ENCODE measurements at regions not wholly inside any gene's neighbourhood (a gene's known extent, or its start where the extent isn't known, plus 50 kb on each side); places are given as distances from the start of the nearest gene placed in this dataset.
A peak's percentile ranks its signal among the peaks of the same experiment; 100 is the strongest.
"Not testable (repeated sequence)": the region's sequence is repeated elsewhere in the genome, so short reads cannot be mapped to it uniquely, and the experiment has no call there.

DNA sequence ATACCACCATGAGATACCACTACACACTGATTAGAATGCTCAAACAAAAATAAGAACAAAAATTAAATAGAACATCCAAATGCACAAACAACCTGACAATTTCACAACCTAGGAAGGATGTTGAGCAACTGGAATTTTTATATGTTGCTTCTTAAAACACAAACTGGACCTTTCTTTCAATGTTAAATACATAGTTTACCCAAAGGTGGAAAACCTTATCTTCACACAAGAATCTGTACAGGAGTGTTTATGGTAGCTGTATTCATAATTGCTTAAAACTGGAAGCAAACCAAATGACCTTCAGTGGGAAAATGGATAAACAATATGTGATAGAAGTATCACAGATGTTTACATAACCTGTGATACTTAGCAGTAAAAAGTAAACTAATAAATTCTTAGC is 573.8 kb downstream of the MAGEB5 start:
- no peaks in the 10 kb centered on the region for H3K27me3 ChIP-seq (ENCODE audit: control insufficient read depth, insufficient read depth, low read length)
- H3K4me3 ChIP-seq (ENCODE audit: low read length) = no peak overlapping the region
- no peaks in the 10 kb centered on the region for H3K9me3 ChIP-seq (ENCODE audit: control insufficient read depth, insufficient read depth, low read length)
- no peak overlapping the region for H3K27ac ChIP-seq (ENCODE audit: low read length)
- H3K4me1 ChIP-seq (ENCODE audit: control insufficient read depth, insufficient read depth, low read length) = no peaks in the 10 kb centered on the region
- no peaks in the 10 kb centered on the region for H3K36me3 ChIP-seq (ENCODE audit: control insufficient read depth, insufficient read depth, low read length)
- DNase-seq (ENCODE audit: low read depth, low spot score) = no peak

GRCh38 chrX:26788402-26788998 is 572.5 kb downstream of the MAGEB5 start:
- no CpG with 5 or more reads among the region's 1 CpG for WGBS (ENCODE audit: insufficient coverage, insufficient read length)
- Histone ChIP-seq H3K27ac (ENCODE audit: low read length) (no peak overlapping the region), H3K4me3 (ENCODE audit: low read length) (no peak overlapping the region), H3K4me1 (ENCODE audit: control insufficient read depth, insufficient read depth, low read length) (no peaks in the 10 kb centered on the region), H3K27me3 (ENCODE audit: control insufficient read depth, insufficient read depth, low read length) (no peaks in the 10 kb centered on the region), H3K9me3 (ENCODE audit: control insufficient read depth, insufficient read depth, low read length) (no peaks in the 10 kb centered on the region), H3K36me3 (ENCODE audit: control insufficient read depth, insufficient read depth, low read length) (no peaks in the 10 kb centered on the region)
- no peak for DNase-seq (ENCODE audit: low read depth, low spot score)

DNA sequence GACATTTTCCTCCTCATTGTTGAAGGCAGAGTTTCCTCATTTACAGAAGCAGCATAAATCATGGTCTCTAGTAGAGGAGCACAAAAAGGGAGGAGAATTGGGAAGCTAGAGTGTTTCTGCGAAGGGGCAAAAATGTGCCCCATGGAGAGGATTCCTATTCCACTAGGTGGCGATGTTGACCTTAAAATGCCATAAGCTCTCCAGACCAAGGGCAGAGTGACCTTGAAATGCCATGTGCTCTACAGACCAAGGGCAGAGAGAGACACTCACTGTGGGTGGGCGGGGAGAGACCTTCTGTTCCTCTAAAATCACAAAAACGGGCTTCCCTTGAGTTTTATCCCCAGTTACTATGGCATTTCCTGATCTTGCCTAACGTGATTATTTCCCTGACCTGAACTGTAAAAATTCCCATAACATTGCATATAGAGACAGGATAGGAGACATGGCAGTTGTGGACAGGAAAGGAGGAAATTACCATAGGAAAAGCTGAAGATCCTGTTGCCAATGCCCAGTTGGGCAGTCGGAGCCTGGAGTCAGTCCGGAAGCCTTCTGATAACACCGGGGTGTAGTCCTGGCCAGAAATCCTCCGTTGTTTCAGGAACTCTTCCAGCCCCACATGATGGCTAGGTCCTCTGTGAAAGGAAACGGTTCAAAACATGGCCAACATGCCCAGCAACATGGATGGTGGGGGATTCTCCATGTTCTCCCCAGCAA is 567.7 kb downstream of the MAGEB5 start:
- Histone ChIP-seq H3K4me3 (ENCODE audit: low read length) (no peak overlapping the region), H3K9me3 (ENCODE audit: control insufficient read depth, insufficient read depth, low read length) (no peaks in the 10 kb centered on the region; the same call in 1 of the 2 replicates), H3K36me3 (ENCODE audit: control insufficient read depth, insufficient read depth, low read length) (no peaks in the 10 kb centered on the region), H3K27ac (ENCODE audit: low read length) (no peak overlapping the region), H3K27me3 (ENCODE audit: control insufficient read depth, insufficient read depth, low read length) (no peaks in the 10 kb centered on the region), H3K4me1 (ENCODE audit: control insufficient read depth, insufficient read depth, low read length) (no peaks in the 10 kb centered on the region)
- DNase-seq (ENCODE audit: low read depth, low spot score) = peak; percentile 37
- WGBS (ENCODE audit: insufficient coverage, insufficient read length) = no CpG with 5 or more reads among the region's 10 CpGs

- H3K36me3 ChIP-seq (ENCODE audit: control insufficient read depth, insufficient read depth, low read length) = no peaks in the 10 kb centered on the region
- H3K4me3 ChIP-seq (ENCODE audit: low read length) = no peak overlapping the region
- no peaks in the 10 kb centered on the region for H3K4me1 ChIP-seq (ENCODE audit: control insufficient read depth, insufficient read depth, low read length)
- H3K27me3 ChIP-seq (ENCODE audit: control insufficient read depth, insufficient read depth, low read length) = no peaks in the 10 kb centered on the region
- no CpG with 5 or more reads among the region's 3 CpGs for WGBS (ENCODE audit: insufficient coverage, insufficient read length)
- peak; percentile 1 for DNase-seq (ENCODE audit: low read depth, low spot score)
- no peaks in the 10 kb centered on the region; the same call in 1 of the 2 replicates for H3K9me3 ChIP-seq (ENCODE audit: control insufficient read depth, insufficient read depth, low read length)
- no peak overlapping the region for H3K27ac ChIP-seq (ENCODE audit: low read length)
Observed at GRCh38 chrX:26778320-26778888, 562.4 kb downstream of the MAGEB5 start.

DNA sequence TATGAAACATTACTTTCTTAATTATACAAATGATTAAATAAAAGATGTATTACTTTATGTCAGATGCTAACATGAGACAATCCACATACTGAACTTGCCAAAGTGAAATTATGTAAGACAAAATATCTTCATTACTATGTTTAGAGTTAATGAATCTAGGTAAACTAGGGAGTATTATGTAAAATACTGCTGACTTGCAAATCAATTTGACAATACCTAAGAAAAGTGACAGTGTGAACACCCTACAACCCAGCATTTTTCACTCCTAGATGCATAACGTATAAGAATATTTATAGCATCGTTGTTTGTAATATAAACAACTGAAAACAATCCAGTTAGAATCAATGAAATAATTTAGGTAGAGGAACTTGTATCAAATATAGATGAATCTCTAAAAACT is 546.3 kb downstream of the MAGEB5 start:
- no peak for DNase-seq (ENCODE audit: low read depth, low spot score)
- no peaks in the 10 kb centered on the region for H3K36me3 ChIP-seq (ENCODE audit: control insufficient read depth, insufficient read depth, low read length)
- no peaks in the 10 kb centered on the region for H3K27me3 ChIP-seq (ENCODE audit: control insufficient read depth, insufficient read depth, low read length)
- no peaks in the 10 kb centered on the region for H3K4me1 ChIP-seq (ENCODE audit: control insufficient read depth, insufficient read depth, low read length)
- no CpG with 5 or more reads among the region's 2 CpGs for WGBS (ENCODE audit: insufficient coverage, insufficient read length)
- H3K27ac ChIP-seq (ENCODE audit: low read length) = no peak overlapping the region
- H3K9me3 ChIP-seq (ENCODE audit: control insufficient read depth, insufficient read depth, low read length) = no peaks in the 10 kb centered on the region
- no peak overlapping the region for H3K4me3 ChIP-seq (ENCODE audit: low read length)

DNA sequence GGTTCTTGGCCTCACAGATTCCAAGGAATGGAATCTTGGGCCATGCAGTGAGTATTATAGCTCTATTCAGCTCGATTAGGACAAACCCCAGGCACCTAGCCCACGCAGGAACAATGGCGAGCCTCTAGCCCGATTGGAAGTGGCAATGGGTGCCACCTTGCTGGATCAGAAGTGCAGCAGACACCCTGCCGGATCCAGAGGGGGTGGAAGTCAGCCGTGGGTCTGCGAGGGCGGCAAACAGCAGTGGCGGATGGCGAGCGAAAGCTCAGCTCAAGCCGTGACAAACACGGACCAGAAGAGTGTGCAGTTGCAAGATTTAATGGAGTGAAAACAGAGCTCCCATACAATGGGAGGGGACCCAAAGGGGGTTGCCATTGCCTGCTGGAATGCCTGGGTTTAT is 539.8 kb downstream of the MAGEB5 start:
- no CpG with 5 or more reads among the region's 13 CpGs for WGBS (ENCODE audit: insufficient coverage, insufficient read length)
- not testable (repeated sequence) for H3K4me1 ChIP-seq (ENCODE audit: control insufficient read depth, insufficient read depth, low read length); H3K27ac ChIP-seq (ENCODE audit: low read length); H3K9me3 ChIP-seq (ENCODE audit: control insufficient read depth, insufficient read depth, low read length); DNase-seq (ENCODE audit: low read depth, low spot score); H3K36me3 ChIP-seq (ENCODE audit: control insufficient read depth, insufficient read depth, low read length); H3K27me3 ChIP-seq (ENCODE audit: control insufficient read depth, insufficient read depth, low read length); H3K4me3 ChIP-seq (ENCODE audit: low read length)

DNA sequence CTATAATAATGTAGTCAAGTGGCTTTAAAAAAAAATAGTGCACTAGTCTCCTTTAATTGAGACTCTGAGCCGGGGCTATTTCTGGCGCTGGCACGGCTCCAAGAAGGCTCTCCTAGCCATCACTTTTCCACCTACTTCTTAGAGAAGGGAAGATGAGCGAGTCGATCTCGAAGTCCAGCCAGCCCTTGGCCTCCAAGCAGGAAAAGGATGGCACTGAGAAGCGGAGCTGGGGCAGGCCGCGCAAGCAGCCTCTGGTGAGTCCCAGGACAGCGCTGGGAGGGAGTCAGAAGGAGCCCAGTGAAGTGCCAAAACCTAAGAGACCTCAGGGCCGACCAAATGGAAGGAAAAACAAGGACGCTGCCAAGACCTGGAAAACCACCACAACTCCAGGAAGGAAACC is 531.9 kb downstream of the MAGEB5 start:
- no peaks in the 10 kb centered on the region for H3K9me3 ChIP-seq (ENCODE audit: control insufficient read depth, insufficient read depth, low read length)
- H3K4me1 ChIP-seq (ENCODE audit: control insufficient read depth, insufficient read depth, low read length) = no peaks in the 10 kb centered on the region
- WGBS (ENCODE audit: insufficient coverage, insufficient read length) = no CpG with 5 or more reads among the region's 12 CpGs
- no peak overlapping the region for H3K4me3 ChIP-seq (ENCODE audit: low read length)
- no peak for DNase-seq (ENCODE audit: low read depth, low spot score)
- no peaks in the 10 kb centered on the region for H3K27me3 ChIP-seq (ENCODE audit: control insufficient read depth, insufficient read depth, low read length)
- H3K27ac ChIP-seq (ENCODE audit: low read length) = no peak overlapping the region
- H3K36me3 ChIP-seq (ENCODE audit: control insufficient read depth, insufficient read depth, low read length) = no peaks in the 10 kb centered on the region

GRCh38 chrX:26722666-26723428 is 506.9 kb downstream of the MAGEB5 start:
- H3K27ac ChIP-seq (ENCODE audit: low read length) = no peak overlapping the region
- no peak overlapping the region for H3K4me3 ChIP-seq (ENCODE audit: low read length)
- no peaks in the 10 kb centered on the region for H3K9me3 ChIP-seq (ENCODE audit: control insufficient read depth, insufficient read depth, low read length)
- no peaks in the 10 kb centered on the region for H3K27me3 ChIP-seq (ENCODE audit: control insufficient read depth, insufficient read depth, low read length)
- DNase-seq (ENCODE audit: low read depth, low spot score) = no peak
- H3K4me1 ChIP-seq (ENCODE audit: control insufficient read depth, insufficient read depth, low read length) = no peaks in the 10 kb centered on the region
- WGBS (ENCODE audit: insufficient coverage, insufficient read length) = no CpG with 5 or more reads among the region's 9 CpGs
- H3K36me3 ChIP-seq (ENCODE audit: control insufficient read depth, insufficient read depth, low read length) = no peaks in the 10 kb centered on the region

DNA sequence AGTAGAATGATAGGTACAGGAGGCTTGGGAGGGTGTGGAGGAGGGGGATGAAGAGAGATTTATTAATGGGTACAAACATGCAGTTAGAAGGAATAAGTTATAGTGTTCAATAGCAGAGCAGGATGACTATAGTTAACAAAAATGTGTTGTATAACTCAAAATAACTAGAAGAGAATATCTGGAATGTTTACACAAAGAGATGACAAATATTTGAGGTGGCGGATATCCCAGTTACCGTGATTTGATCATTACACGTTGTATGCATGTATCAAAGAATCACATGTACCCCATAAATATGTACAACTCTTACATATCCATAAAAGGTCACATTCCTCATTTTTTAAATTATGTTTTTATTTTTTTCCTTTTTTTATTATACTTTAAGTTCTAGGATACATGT is 456.6 kb downstream of the MAGEB5 start:
- Histone ChIP-seq H3K4me3 (ENCODE audit: low read length) (no peak overlapping the region), H3K27ac (ENCODE audit: low read length) (no peak overlapping the region), H3K27me3 (ENCODE audit: control insufficient read depth, insufficient read depth, low read length) (no peaks in the 10 kb centered on the region), H3K9me3 (ENCODE audit: control insufficient read depth, insufficient read depth, low read length) (no peaks in the 10 kb centered on the region), H3K36me3 (ENCODE audit: control insufficient read depth, insufficient read depth, low read length) (no peaks in the 10 kb centered on the region), H3K4me1 (ENCODE audit: control insufficient read depth, insufficient read depth, low read length) (no peaks in the 10 kb centered on the region)
- no peak for DNase-seq (ENCODE audit: low read depth, low spot score)
- no CpG with 5 or more reads among the region's 3 CpGs for WGBS (ENCODE audit: insufficient coverage, insufficient read length)

GRCh38 chrX:26670521-26670920 is 454.6 kb downstream of the MAGEB5 start:
- no peaks in the 10 kb centered on the region for H3K4me1 ChIP-seq (ENCODE audit: control insufficient read depth, insufficient read depth, low read length)
- H3K9me3 ChIP-seq (ENCODE audit: control insufficient read depth, insufficient read depth, low read length) = no peaks in the 10 kb centered on the region
- H3K36me3 ChIP-seq (ENCODE audit: control insufficient read depth, insufficient read depth, low read length) = no peaks in the 10 kb centered on the region
- no CpG with 5 or more reads among the region's 1 CpG for WGBS (ENCODE audit: insufficient coverage, insufficient read length)
- no peak overlapping the region for H3K4me3 ChIP-seq (ENCODE audit: low read length)
- no peak for DNase-seq (ENCODE audit: low read depth, low spot score)
- no peaks in the 10 kb centered on the region for H3K27me3 ChIP-seq (ENCODE audit: control insufficient read depth, insufficient read depth, low read length)
- H3K27ac ChIP-seq (ENCODE audit: low read length) = no peak overlapping the region

All from iPS DF 6.9 (cell line).